NK-92 treated with Interleukin-12 subunit alpha and Interleukin-12 subunit beta, amount 100 ng/mL, for 24 hours (cell line): ENCODE measurements at regions not wholly inside any gene's neighbourhood (a gene's known extent, or its start where the extent isn't known, plus 50 kb on each side); places are given as distances from the start of the nearest gene placed in this dataset.
A peak's percentile ranks its signal among the peaks of the same experiment; 100 is the strongest.

Experiments
- DNase-seq: peaks from one replicate; lab custom pipeline; 2025; lab: John Stamatoyannopoulos, UW

DNA sequence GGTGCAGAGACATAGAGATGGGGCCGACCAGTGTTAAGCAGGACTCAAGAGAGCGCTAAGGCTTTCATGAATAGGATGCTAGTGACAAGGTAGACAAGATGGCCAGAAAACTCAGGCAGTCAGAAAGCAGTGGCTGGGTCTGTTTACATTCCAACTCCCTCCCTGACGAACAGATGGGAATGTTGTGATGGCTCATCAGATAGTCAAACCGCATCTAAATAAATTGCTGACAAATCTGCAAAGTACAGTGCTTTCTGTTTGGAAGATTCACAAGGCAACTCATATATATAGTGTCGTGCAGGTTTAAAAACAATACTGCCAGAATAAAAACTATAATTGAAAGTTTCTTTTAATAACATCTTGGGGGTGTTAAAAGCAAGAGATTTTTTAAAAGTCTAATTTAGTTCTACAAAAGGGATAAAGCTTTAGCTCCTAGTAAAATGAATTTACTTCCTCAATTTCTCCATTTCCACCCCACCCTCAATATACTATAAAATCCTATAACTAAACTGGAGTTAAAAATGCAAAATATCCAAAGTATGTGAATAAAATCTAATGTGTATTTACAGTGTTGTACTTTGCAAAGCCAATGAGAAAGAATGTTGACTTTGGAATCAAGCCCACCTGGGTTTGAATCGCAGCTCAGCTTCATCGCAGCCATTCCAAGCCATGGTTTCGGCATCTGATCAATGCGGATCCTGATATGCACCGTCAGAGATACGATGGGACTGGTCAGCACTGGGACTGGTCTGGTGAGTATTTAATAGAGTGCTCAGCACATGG is 247.3 kb upstream of the PDE10A start:
- DNase-seq: no peak

DNA sequence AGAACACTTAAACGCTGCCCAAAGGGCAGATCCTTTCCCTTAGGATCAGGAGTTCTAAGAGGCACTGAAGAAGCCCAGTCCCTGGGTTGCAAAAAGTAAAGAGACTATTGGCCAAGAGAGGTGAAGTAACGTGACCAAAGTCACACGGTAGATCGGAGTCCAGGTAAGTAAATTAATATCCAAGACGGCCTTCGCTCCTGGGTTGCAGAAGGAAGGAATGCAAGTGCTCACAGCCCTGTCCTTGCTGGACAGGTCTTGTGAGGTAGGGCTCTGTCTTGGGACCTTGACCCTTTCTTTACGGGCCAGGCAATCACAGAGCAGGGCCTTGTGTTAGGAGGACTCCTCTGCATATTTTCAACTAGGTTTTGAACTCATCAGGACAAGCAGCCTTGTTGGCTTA is 243.7 kb upstream of the PDE10A start:
- no peak for DNase-seq

DNA sequence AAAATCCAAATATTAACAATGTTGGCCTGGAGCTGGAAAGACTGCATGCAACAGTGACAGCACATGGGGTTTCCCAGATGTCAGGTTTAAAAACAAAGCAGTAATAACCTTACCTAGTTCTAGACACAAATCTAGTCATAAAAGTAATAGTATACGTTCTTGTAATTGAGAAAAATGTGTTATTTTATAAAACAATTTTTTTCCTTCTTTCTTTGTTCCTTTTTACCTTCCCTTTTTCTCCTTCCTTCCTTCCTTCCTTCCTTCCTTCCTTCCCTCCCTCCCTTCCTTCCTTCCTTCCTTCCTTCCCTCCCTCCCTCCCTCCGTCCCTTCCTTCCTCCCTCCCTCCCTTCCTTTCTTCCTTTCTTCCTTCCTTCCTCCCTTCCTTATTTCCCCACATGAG is 242.7 kb upstream of the PDE10A start:
- no peak for DNase-seq

DNA sequence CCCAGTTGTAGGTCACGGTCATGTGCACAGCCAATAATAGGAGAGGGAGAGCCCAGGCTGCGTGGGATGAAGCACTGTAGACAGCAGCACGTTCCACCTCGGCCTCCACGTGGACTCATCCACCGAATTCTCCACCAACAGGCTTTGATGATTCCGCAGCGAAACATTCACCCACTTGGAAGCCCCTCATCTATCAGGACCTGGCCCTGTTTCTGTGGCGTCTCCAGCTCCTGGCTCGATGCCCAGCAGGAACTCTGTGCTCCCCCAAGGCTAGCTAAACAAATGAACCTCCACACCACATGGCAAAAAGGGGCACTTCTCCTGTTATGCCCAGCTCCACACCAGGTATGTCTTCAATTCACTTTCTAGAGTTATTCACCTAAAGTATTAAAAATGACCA is 237.9 kb upstream of the PDE10A start:
- DNase-seq: no peak

DNA sequence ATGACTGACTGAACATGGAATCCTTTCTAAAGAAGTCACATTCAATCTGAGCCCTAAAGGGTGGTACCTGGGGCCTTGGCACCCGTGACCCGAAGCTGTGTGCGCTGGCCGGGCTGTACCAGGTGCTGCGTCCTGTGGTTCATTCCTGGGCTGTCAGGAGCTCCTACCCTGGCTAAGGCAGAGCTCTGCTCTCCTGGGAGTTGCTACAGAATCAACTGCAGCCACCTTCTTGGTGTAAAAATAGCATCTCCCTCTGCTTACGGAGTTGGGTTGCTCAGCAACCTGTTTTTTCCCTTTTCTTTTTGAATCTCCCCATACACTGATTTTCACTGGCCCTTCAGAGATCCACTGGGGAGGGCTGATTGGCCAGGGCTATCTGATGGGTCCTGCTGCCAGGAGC is 236.6 kb upstream of the PDE10A start:
- no peak for DNase-seq

DNA sequence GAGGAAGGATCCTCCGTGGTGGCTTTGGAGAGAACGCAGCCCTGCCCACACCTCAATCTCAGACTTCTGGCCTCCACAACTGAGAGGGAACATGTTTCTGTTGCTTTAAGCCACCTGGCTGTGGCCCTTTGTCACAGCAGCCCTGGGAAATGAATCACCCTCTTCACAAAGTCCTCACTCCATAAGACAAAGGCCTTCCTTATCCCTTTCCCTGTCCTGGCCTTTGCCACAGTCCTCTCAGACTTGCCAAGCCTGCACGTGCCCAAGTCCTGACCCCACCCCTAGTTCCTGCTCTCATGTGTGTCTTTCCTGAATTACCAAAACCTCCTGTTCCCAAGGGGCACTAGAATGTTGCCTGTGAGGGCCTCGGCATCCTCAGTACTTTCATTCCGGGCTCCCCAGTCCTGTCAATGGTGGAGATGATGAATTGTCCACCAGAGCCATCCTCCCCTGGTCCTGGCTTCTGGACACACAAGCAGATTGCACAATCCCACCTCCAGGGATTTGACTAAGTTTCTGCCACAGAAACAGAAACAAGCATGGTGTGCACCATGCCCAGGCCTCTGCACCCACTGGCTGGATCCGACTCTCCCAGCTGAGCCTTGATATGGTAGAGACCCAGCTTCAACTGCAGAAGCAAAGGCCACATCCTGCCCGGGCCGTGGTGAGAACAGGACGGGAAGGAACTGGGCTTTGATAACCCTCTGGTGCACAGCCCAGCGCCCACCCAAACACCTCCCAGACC is 232.6 kb upstream of the PDE10A start:
- DNase-seq: no peak

DNA sequence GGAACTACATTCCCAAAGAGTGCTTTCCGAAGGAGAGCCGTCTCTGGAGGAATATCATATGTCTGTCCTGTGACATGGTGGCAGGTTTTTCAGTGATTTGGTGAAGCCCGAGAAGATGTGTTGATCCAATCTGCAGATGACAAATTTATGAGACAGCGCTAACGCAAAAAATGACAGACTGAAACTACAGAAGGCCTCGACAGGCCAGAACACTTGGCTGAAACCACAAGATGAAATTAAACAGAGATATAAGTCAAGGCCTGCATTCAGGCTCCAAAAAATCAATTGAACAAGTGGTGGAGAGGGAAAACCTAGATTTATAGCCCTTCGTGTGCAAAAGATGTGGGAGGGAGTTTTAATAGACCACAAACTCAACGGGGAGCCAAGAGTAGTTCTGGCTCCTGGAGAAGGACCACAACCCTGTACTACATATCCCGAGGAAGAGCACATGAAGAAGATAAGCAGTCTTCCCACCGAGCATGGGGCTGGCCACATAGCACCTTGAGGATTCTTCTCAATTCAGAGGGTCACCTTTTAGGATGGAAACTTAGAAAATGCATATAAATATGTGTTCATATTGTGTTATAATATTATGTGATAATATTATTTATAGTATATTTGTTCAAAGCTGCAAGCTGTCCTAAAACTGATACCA is 231.3 kb upstream of the PDE10A start:
- DNase-seq: no peak

DNA sequence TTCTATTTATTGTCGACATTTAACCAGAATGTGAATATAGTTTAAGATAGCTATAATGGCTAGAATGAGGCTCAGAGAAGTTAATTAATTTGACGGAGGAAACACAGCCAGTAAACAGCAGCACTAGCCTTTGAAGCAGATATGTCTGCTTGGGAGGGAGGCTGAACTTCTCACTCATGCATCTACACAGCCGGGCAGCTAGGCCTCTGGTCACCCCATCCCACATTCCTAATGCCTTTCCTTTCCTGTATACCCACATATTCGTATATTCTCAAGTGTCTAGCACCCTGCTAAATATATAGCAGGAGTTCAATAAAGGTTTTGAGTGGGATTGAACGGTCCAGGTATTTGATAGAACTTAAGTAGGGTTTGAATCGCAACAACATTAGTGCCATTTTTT is 230.4 kb upstream of the PDE10A start:
- no peak for DNase-seq

DNA sequence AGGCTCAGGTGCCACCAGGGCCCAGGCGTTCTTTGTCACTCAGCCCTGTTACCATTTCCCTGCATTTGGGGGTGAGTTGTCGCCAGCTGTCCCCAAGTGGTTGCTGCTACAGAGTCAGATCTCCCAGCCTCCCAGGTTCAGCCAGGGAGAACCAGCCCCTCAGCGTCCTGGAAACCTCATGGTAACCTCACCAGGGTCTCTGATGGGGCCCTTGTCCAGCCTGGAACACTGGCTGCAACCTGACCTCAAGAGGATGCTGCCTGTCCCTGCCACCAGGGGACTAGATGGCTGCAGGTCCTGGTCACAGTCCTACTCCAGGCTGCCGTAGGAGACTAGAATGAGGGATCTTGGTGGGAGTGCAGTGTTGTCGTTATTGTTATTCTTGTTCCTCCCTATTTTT is 228.3 kb upstream of the PDE10A start:
- no peak for DNase-seq

DNA sequence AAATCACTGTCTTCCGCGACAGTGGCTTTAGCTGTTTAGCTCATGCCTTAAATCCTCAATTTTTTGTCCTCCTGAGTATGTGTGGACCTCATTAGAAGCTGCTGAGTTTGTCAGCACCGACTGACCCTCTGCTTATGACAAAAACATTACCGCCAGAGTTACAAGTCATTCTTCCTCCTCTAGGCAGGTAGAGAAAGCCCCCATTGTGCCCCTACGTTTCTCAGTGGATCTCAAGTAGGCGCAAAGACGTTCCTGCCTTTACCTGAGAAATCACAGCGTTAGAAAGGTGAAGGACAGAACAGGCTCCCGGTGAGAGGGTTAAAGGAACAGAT is 227.3 kb upstream of the PDE10A start:
- DNase-seq: no peak

DNA sequence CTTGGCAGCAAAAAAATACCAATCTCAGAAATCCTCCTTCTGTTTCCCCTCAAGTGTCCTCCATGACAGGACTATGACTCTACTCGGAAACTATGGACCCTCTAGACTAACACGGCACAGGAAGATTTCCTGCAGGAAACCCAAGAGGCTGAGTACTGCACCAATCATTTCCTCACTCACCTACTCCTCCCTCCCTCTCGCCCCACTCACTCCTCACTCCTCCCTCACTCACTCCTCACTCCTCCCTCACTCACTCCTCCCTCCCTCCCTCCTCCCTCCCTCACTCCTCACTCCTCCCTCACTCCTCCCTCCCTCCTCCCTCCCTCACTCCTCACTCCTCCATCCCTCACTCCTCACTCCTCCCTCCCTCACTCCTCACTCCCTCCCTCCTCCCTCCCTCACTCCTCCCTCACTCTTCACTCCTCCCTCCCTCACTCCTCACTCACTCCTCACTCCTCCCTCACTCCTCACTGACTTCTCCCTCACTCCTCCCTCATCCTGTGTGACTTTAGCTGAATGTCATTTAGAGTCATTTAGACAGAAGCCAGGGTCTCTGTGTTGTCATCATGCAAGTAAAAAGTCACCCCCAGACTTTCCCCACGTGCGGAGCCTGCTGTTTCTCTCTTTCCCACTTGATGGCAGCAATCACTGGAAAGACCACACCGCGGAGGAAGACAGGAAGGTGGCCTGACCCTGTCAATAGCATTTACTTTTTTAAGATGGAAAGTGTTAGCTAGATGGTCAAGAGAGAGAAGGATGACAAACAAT is 226.8 kb upstream of the PDE10A start:
- no peak for DNase-seq

DNA sequence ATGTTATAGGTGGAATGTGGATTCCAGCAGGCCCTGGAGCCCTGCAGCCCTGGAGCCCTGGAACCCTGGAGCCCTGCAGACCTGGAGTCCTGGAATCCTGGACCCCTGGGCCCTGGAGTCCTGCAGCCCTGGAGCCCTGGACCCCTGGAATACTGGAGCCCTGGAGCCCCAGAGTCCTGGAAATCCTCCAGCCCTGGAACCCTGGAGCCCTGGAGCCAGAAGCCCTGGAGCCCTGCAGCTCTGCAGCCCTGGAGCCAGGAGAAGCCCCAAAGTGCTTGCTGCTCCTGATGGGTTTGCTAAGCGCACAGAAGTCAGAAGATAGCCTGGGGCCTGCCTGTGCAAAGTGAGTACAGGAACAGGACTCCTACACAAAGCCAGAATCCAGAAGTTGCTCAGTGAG is 223.1 kb upstream of the PDE10A start:
- DNase-seq: no peak

DNA sequence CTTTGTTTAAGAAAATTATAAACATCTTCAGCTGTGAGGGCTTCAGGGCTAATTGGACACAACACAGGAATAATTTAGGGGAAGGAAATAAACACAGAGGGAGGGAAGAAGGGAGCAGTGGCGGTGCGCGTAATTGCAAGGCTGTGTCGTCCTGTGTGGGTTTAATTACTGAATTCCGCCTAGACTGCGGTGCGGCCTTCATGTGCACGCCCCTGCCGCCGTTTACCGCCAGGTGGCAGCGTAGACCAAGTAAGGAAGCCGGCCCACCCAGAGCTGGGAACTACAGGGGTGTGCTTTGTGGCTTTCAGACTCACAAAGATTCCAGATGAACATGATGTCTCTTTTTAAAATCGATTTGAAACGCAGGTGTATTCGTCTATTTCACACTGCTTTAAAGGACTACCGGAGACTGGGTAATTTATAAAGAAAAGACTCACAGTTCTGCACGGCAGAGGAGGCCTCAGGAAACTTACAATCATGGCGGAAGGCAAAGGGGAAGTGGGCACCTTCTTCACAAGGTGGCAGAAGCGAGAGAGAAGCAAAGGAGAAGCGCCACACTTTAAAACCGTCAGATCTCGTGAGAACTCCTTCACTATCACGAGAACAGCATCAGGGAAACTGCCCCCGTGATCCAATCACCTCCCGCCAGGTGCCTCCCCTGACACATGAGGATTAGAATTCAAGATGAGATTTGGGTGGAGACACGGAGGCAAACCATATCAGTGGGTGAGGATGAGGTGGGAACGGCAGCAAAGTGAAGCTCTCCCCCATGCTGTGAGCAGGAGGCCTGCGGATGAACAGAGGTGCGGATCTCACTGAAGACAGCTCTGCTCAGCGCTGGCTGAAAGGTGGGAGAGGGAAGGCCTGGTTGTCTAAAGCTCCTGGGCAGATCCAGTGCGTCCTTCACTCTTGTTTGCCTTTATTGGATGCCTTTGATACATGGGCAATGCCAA is 222.0 kb upstream of the PDE10A start:
- peak; percentile 18 for DNase-seq

DNA sequence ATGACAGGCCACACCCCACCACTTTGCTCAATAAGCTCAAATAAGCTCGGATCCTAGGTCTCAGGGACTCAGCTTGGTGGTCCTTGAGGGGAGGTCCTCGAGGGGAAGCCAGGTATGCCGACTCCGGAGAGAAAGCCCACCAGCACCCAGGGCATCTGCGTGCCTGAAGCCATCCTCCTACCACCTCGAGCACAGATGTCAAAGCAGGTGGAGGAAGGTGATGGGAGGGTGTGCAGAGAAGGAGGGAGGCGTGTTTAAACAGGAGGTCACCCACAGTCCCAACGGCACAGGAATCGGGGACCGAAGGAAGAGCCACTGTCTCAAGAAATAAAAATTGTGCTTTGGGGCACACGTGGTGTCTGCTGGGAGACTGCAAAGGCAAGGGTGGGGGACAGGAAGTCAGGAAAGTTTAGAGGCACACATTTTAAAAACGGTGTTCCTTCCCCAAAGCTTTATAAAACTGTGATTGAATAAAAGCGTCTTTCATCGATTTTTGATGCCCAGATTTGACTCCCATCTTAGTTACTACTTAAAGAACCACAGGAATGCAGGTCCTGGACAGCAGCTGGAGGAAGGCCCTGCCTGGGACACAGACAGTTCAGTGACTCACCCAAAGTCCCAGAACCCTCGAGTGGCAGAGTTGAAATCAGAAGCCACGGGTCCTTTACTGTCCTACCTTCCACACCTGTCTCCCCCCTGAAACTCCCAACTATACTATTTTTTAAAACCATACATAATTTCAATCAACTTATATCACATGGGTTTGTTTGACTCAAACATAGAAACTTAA is 221.0 kb upstream of the PDE10A start:
- no peak for DNase-seq

DNA sequence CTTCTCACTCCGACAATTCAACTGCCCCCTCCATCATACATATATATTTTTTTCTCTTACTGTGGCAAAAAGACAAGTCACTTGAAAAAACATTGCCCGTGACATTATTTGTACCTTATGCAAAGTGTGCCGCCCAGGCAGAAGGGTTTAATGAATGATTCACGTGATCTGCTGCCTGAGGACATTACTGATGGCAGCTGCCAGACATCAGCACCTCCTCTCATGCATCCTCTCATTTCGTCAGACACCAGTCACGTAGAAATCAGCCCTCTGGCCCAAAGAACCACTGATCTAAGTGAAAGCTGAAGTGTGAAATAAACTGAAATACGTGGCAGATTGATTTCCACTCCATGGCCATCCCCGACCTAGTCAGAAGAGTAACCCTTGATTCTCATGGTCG is 218.8 kb upstream of the PDE10A start:
- no peak for DNase-seq

DNA sequence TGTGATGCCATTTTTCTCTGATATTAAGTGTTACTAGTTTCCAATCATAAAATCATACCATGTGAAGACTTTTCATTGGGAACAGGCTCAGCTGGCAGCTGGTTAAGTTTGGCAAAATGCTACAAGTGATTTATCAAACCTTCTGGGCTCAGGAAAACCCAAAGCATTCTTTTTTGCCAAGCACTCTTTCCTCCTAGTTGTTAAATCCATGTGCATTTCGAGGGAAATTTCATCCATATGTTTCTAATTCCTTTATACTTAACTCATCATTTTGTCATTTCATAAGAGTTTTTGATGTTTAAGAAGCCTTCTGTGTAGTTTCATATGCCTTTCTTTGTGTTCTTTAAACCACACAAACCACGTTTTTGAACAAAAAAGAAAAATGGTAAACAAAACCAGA is 217.6 kb upstream of the PDE10A start:
- DNase-seq: no peak

DNA sequence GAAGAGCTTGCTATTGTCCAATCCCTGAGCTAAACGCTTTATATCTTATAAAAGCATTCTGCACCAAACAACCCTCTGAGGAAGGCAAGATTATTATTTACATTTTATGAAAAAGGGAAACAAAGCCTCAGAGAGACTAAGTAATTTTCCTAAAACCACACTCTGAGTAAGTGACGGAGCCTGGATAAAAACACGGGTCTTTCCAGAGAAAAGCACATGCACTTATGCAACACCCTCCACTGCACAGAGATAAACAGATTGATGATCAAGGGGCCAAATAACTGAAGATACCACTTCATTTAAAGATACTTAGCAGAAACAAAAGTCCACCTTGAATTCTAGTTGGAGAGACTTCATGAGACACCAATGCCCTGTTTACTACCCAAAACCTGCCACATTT is 214.7 kb upstream of the PDE10A start:
- no peak for DNase-seq

DNA sequence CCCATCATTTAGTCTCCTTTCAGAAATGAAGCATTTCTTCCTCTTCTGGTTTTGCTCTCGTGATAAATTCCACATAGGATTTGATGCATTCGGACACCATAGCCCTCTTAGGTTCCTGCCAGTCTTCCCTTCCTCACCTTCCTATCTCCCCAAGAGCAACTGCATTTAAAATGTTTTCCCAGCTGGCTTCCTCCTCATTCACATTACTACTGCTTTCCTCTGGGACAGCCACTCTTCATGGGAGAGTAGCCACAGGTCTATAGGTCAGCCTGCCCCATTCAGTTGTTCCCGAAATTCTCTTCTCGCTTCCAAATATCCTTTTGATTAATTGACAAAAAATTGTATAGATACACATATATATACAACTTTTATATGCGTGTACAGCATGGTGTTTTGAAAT is 214.2 kb upstream of the PDE10A start:
- no peak for DNase-seq

DNA sequence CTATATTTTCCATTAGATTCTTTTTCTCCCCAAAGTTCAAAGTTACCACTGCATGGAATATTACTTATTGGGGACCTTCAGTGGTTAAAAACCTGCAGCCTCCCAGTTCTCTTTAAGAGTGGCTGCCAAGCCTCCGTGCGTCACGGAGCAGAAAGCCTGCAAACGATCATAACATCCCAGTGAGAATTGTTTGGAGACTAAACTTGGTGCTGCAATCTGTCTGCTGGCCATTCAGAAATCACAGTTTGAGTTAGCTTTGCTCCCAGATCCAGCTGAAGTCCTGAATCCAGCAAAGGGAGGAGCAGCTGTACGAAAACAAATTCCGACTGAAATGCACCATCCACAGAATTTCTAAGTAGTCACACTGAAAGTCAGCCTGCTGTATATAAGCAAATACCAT is 213.5 kb upstream of the PDE10A start:
- no peak for DNase-seq

DNA sequence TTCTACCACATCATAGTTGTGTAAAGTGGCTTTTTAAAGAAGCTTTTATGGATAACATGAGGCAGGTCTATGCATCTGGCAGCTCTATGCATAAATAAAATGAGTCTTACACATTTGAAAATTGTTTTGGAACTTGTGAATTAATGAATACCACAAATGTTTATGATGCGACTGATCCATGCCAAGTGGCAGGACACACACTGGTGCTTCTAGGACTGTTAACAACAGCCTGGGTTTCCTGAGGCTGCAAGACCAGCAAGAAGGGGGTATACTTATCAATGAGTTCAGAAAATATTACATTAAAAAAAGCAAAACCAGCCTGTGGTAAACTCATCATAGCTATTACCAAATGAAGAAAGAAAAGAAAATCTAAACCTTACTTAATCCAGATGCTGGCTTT is 212.9 kb upstream of the PDE10A start:
- no peak for DNase-seq

DNA sequence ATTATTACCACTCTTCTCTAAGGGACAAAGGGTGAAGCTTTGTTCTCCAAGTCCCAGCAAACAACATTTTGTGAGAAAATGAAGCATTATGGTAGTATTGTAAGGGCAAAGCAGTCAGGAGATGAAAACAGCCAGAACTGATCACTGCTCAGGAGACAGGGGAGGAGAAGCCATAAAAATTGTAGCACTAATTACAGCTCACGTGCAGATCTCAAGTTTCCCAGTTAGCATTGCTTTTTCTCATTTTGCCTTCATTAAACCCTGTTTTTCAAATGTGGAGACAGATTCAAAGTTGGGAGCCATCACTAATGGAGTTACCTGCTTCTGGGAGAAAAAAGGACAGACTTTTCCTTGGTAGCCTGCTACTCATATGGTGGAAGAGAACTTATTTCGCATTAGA is 210.9 kb upstream of the PDE10A start:
- DNase-seq: no peak
